ENCODE measurements at regions not wholly inside any gene's neighbourhood (a gene's known extent, or its start where the extent isn't known, plus 50 kb on each side); places are given as distances from the start of the nearest gene placed in this dataset.

DNA sequence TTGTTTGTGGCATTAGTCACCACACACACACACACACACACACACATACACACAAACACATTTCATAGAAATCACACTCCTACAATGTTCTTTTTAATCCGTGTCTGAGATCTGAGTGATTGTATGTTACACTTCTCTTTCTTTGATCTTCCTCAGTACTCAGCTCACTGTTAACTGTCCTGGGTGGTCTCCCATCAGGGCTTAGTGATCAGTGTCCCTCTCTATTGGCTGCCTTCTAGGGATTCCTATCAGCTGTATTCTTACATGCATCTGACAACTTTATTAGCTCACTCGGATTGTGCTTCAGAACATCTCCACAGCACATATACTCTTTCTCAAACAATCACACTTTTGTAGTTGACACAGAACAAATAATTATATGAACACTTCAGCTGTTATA, 170.2 kb upstream of the POU5F2 start:
- in situ Hi-C loops (cut with MboI; ENCODE audit: low sequenced_read_pairs), result loop anchor here (10.0 to 25.0 kb wide), 2 partner anchors 327 to 1599 kb away; partner anchors contain the start of genes NR2F1 and NR2F1-AS1
- Histone ChIP-seq H2BK20ac (ENCODE audit: low read depth, low read length) (no peak overlapping the region), H4K20me1 (ENCODE audit: insufficient read depth, low read length) (no peaks in the 10 kb centered on the region), H4K8ac (ENCODE audit: low read depth in 2 of 2, low read length in 2 of 2) (no peak overlapping the region), H3K23ac (ENCODE audit: low read depth, low read length) (peak overlapping the region; percentile 48; the same call in 1 of the 2 replicates), H3K9me3 (ENCODE audit: control insufficient read depth, insufficient read depth, low read length) (no peaks in the 10 kb centered on the region), H2AK9ac (replicated peaks; ENCODE audit: low read depth, low read length, poor library complexity) (no peak overlapping the region), H3K27ac (ENCODE audit: insufficient read depth, low read length) (no peak overlapping the region), H3K79me1 (ENCODE audit: low read depth in 1 of 2, low read length in 2 of 2) (no peaks in the 10 kb centered on the region), H3K56ac (ENCODE audit: extremely low read depth, insufficient read depth, low read length) (no peak overlapping the region), H3K36me3 (ENCODE audit: control insufficient read depth, insufficient read depth, low read length) (no peaks in the 10 kb centered on the region), H3K9ac (ENCODE audit: low read depth, low read length) (no peak overlapping the region), H3K4me2 (ENCODE audit: low read depth, low read length) (no peak overlapping the region), H3K4me3 (ENCODE audit: insufficient read depth, low read depth, low read length) (no peak overlapping the region), H2BK120ac (ENCODE audit: low read depth, low read length) (no peak overlapping the region), H2BK15ac (ENCODE audit: low read depth, low read length) (no peak overlapping the region), H3K9me1 (ENCODE audit: insufficient read depth, low read length) (no peaks in the 10 kb centered on the region), H3K4me1 (ENCODE audit: control insufficient read depth, insufficient read depth, low read length) (no peaks in the 10 kb centered on the region), H3K18ac (ENCODE audit: low read depth, low read length) (no peak overlapping the region), H2AK5ac (ENCODE audit: low read depth, low read length) (no peak overlapping the region), H3K4ac (ENCODE audit: low read depth, low read length) (no peak overlapping the region), H2BK5ac (ENCODE audit: low read depth, low read length, poor library complexity, severe bottlenecking) (no peak overlapping the region), H4K91ac (ENCODE audit: insufficient read depth, low read depth, low read length) (no peak overlapping the region), H3K27me3 (ENCODE audit: control insufficient read depth, insufficient read depth, low read length) (no peaks in the 10 kb centered on the region), H3K14ac (replicated peaks; ENCODE audit: low read depth, low read length) (no peak overlapping the region), H4K5ac (ENCODE audit: low read depth, low read length) (no peak overlapping the region), H2AFZ (replicated peaks; ENCODE audit: low read length, poor library complexity) (no peak overlapping the region)
- DNase-seq, result no peak
- no TSS peak for BruUV-seq (replicated peaks)
- dilution Hi-C loops (cut with HindIII; ENCODE audit: low sequenced_read_pairs, unreplicated experiment), result no loop called here
- intact Hi-C loops (cut with micrococcal nuclease), result loop anchor here (5.0 to 10.0 kb wide), 4 partner anchors 107 to 943 kb away; no protein-coding TSS in a partner anchor
- TF ChIP-seq CHD1 (IDR thresholded peaks at IDR 0.05; ENCODE audit: low read depth, low read length) (no peak), SMC3 (IDR thresholded peaks at IDR 0.05; ENCODE audit: low read depth, low read length) (no peak), NFE2L2 (IDR thresholded peaks at IDR 0.05; ENCODE audit: low read depth, low read length) (no peak), USF2 (IDR thresholded peaks at IDR 0.05; ENCODE audit: low read depth, low read length) (no peak), MAFK (IDR thresholded peaks at IDR 0.05; ENCODE audit: low read depth, low read length) (no peak), FOS (IDR thresholded peaks at IDR 0.05; ENCODE audit: low read depth, low read length) (no peak), RAD21 (IDR thresholded peaks at IDR 0.05; ENCODE audit: low read length) (no peak), RCOR1 (IDR thresholded peaks at IDR 0.05; ENCODE audit: insufficient replicate concordance, low read length) (no peak), CTCF (conservative IDR thresholded peaks at IDR 0.05; ENCODE audit: low read depth, low read length) (no peak), BHLHE40 (IDR thresholded peaks at IDR 0.05; ENCODE audit: low read depth, low read length) (no peak), RFX5 (IDR thresholded peaks at IDR 0.05; ENCODE audit: low read depth, low read length) (no peak), MXI1 (IDR thresholded peaks at IDR 0.05; ENCODE audit: borderline replicate concordance, low read depth, low read length) (no peak)
- no CpG with 5 or more reads among the region's 2 CpGs for WGBS, 2 experiments (ENCODE audit: extremely low coverage in 2 of 2, insufficient read length in 1 of 2)
- ChIA-PET CTCF (interaction anchor here (1.6 kb wide), 1 partner anchor 826 kb away, joined by 3 read pairs; no protein-coding TSS in a partner anchor), POLR2A (ENCODE audit: unreplicated experiment) (no interaction called here)
- no peak for ATAC-seq (ENCODE audit: low read depth)
